HG03039 (cell line): ENCODE measurements at regions not wholly inside any gene's neighbourhood (a gene's known extent, or its start where the extent isn't known, plus 50 kb on each side); places are given as distances from the start of the nearest gene placed in this dataset.
"Not testable (repeated sequence)": the region's sequence is repeated elsewhere in the genome, so short reads cannot be mapped to it uniquely, and the experiment has no call there.

Source experiments
- ATAC-seq: cut with Tn5 transposase; IDR thresholded peaks from one replicate; pipeline ENCODE4 v1.9.1; 2021; ENCODE audit warnings: mild to moderate bottlenecking, moderate library complexity; ENCODE audit not compliant: unreplicated experiment

- peak; percentile 59 for ATAC-seq
Observed at GRCh38 chr3:86563400-86563970, 427.5 kb downstream of the VGLL3 start.

- no peak for ATAC-seq
Observed at GRCh38 chr3:86562090-86562489, 428.9 kb downstream of the VGLL3 start.

- no peak for ATAC-seq
Observed at GRCh38 chr3:86561215-86561614, 429.7 kb downstream of the VGLL3 start.

GRCh38 chr3:86554383-86554782 lies 436.6 kb downstream of the VGLL3 start:
- ATAC-seq, result no peak

- ATAC-seq, result no peak
Observed at GRCh38 chr3:86547692-86548091, 443.3 kb downstream of the VGLL3 start.

- ATAC-seq, result no peak
Observed at GRCh38 chr3:86537171-86537570, 453.8 kb downstream of the VGLL3 start.

- no peak for ATAC-seq
Observed at GRCh38 chr3:86519819-86520218, 471.1 kb downstream of the VGLL3 start.

- ATAC-seq, result no peak
Observed at GRCh38 chr3:86481636-86482035, 509.3 kb downstream of the VGLL3 start.

- ATAC-seq, result no peak
Observed at GRCh38 chr3:86481031-86481430, 509.9 kb downstream of the VGLL3 start.

- ATAC-seq, result no peak
Observed at GRCh38 chr3:86464180-86464579, 526.8 kb downstream of the VGLL3 start.

- no peak for ATAC-seq
Observed at GRCh38 chr3:86451749-86452148, 539.2 kb downstream of the VGLL3 start.

GRCh38 chr3:86438544-86438943 lies 552.4 kb downstream of the VGLL3 start:
- ATAC-seq, result no peak

GRCh38 chr3:86427343-86427742 lies 563.6 kb downstream of the VGLL3 start:
- ATAC-seq, result no peak

- no peak for ATAC-seq
Observed at GRCh38 chr3:86420990-86421739, 569.8 kb downstream of the VGLL3 start.

- ATAC-seq, result no peak
Observed at GRCh38 chr3:86418861-86419260, 572.1 kb downstream of the VGLL3 start.

- ATAC-seq, result no peak
Observed at GRCh38 chr3:86416334-86416733, 574.6 kb downstream of the VGLL3 start.

GRCh38 chr3:86413645-86414044 lies 577.3 kb downstream of the VGLL3 start:
- ATAC-seq, result no peak

- no peak for ATAC-seq
Observed at GRCh38 chr3:86410587-86410986, 580.4 kb downstream of the VGLL3 start.

- ATAC-seq, result not testable (repeated sequence)
Observed at GRCh38 chr3:86389759-86390158, 601.2 kb downstream of the VGLL3 start.

GRCh38 chr3:86388820-86389219 lies 602.1 kb downstream of the VGLL3 start:
- no peak for ATAC-seq

GRCh38 chr3:86382556-86382955 lies 608.4 kb downstream of the VGLL3 start:
- no peak for ATAC-seq

- ATAC-seq, result no peak
Observed at GRCh38 chr3:86381247-86381646, 609.7 kb downstream of the VGLL3 start.

GRCh38 chr3:86379280-86379679 lies 611.7 kb downstream of the VGLL3 start:
- ATAC-seq, result no peak
